ENCODE measurements at regions not wholly inside any gene's neighbourhood (a gene's known extent, or its start where the extent isn't known, plus 50 kb on each side); places are given as distances from the start of the nearest gene placed in this dataset.

DNA sequence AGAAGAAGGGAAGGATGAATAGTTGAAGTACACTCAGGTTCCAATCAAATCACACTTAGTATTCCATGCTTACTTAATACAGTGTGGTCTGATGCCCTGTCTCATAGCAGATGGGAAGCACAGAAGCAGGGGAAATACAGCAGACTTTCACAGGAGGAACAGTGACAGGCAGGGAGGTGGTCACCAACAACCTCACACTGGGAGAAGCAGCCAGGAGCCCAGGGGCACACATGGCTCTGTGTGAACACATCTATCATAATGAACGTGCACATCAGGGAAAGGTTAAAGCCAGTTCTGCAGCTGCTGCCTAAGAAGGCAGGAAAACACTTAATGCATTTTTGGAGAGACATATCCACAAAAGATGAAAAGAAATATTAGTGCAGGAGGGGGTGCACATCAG is 312.3 kb downstream of the MED10 start:
- 71 to 79% (median 73%) methylated on average over 1 of the region's 1 CpG for WGBS, 4 donors
- H3K27ac ChIP-seq, result no peak overlapping the region
- ATAC-seq (no peak), DNase-seq (no peak)
- H3K36me3 ChIP-seq, result no peaks in the 10 kb centered on the region
- TF ChIP-seq POLR2A (IDR thresholded peaks at IDR 0.05), result no peak
- TF ChIP-seq, protein P1, sequence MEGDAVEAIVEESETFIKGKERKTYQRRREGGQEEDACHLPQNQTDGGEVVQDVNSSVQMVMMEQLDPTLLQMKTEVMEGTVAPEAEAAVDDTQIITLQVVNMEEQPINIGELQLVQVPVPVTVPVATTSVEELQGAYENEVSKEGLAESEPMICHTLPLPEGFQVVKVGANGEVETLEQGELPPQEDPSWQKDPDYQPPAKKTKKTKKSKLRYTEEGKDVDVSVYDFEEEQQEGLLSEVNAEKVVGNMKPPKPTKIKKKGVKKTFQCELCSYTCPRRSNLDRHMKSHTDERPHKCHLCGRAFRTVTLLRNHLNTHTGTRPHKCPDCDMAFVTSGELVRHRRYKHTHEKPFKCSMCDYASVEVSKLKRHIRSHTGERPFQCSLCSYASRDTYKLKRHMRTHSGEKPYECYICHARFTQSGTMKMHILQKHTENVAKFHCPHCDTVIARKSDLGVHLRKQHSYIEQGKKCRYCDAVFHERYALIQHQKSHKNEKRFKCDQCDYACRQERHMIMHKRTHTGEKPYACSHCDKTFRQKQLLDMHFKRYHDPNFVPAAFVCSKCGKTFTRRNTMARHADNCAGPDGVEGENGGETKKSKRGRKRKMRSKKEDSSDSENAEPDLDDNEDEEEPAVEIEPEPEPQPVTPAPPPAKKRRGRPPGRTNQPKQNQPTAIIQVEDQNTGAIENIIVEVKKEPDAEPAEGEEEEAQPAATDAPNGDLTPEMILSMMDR (IDR thresholded peaks at IDR 0.05), result no peak
- H3K27me3 ChIP-seq, result peaks cover 0 to 7% (median 0%) of the 10 kb centered on the region in 9 donors
- H3K4me1 ChIP-seq, result no peaks in the 10 kb centered on the region
- H3K9me3 ChIP-seq, result peaks cover 0 to 3% (median 0%) of the 10 kb centered on the region in 12 donors
- intact Hi-C loops (cut with DNase I), result no loop called here
- H3K4me3 ChIP-seq, result no peak overlapping the region

DNA sequence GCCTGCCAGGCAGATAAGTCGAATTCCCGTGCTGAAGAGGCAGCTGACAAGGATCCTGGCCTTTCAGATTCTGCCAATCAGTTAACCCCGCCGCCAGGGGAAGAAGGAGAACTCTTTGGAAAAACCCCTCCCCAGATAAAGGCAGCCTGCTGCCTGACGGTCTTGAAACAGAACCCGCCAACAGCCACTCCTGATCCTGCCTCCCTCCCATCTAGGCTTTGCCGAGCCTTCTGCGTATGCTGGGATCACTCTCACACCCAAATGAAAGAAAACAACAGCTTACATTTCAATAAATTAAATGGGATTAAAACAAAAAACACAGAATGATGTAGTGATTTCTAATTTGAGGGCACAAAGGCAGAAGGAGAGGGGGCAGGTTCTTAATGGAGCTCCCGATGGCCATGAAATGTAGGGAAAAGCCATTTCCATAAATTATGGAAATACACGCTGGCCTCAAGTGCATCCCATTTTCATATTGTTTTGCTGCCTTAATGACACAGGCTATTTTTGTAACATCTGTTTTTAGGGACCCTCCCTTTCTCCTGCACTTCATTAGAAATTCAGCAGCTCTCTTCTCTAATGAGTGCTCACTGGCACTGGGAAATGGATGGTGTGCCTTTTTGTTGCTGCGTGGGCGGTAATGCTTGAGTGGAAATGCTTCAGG is 319.1 kb downstream of the MED10 start:
- ATAC-seq (no peak), DNase-seq (no peak)
- H3K36me3 ChIP-seq, result no peaks in the 10 kb centered on the region
- TF ChIP-seq, protein P1 (IDR thresholded peaks at IDR 0.05), result no peak
- no peak for TF ChIP-seq POLR2A (IDR thresholded peaks at IDR 0.05)
- H3K27me3 ChIP-seq, result peaks cover 0 to 9% (median 0%) of the 10 kb centered on the region in 9 donors
- no peak overlapping the region for H3K4me3 ChIP-seq
- no peaks in the 10 kb centered on the region for H3K4me1 ChIP-seq
- H3K9me3 ChIP-seq, result peaks cover 0 to 3% (median 0%) of the 10 kb centered on the region in 12 donors
- intact Hi-C loops (cut with DNase I), result no loop called here
- 43 to 61% (median 45%) methylated on average over 11 to 12 of the region's 12 CpGs for WGBS, 4 donors
- H3K27ac ChIP-seq, result no peak overlapping the region

DNA sequence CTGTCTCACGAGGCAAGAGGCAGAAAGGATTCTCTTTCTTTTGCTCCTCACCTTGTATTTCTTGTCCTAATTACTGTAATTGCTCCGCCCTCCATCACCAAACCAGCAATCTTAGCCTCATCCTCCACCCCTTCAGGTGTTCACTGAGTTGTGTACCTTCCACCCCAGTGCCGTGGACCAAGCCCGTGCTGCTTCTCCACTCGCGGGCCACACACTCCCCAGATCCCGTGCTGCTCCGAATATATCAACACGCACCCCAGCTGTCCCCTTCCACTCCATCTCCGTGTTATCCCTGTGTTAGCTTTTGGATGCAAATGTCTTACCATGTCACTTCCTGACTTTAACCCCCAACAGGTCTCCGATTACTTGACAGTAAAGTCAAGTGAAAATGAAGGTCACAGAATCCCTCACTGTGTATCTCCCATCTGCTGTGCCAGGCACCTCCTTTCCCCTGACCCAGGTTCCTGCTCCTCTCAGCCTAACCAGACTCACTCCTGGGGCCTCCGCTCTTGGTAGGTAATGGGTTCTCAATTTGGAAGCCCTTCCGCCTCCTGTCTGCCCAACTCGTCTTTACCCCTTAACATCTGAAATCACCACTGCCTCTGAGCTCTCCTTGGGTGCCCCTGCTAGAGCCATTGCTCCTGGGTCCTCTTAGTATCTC is 320.2 kb downstream of the MED10 start:
- Histone ChIP-seq H3K9me3 (peaks cover 0 to under 1% (median 0%) of the 10 kb centered on the region in 12 donors), H3K4me3 (no peak overlapping the region), H3K27me3 (peaks cover 0 to 9% (median 0%) of the 10 kb centered on the region in 9 donors), H3K27ac (no peak overlapping the region), H3K4me1 (no peaks in the 10 kb centered on the region), H3K36me3 (no peaks in the 10 kb centered on the region)
- intact Hi-C loops (cut with DNase I), result no loop called here
- TF ChIP-seq, protein P1 (IDR thresholded peaks at IDR 0.05), result no peak
- TF ChIP-seq POLR2A (IDR thresholded peaks at IDR 0.05), result no peak
- no peak for DNase-seq
- no peak for ATAC-seq
- 87 to 90% (median 87%) methylated on average over 14 of the region's 14 CpGs for WGBS, 4 donors

DNA sequence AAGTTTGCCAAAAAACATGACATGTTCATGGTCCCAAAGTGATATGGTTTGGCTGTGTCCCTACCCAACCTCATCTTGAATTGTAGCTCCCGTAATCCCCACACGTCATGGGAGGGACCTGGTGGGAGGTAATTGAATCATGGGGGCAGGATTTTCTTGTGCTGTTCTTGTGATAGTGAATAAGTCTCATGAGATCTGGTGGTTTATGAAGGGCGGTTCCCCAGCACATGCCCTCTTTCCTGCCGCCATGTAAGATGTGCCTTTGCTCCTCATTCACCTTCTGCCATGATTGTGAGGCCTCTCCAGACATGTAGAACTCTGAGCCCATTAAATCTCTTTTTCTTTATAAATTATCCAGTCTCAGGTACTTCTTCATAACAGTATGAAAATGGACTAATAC is 322.1 kb downstream of the MED10 start:
- WGBS, 4 donors, result 62 to 78% (median 70%) methylated on average over 4 of the region's 4 CpGs
- H3K36me3 ChIP-seq, result no peaks in the 10 kb centered on the region
- no peaks in the 10 kb centered on the region for H3K4me1 ChIP-seq
- no peak for ATAC-seq
- TF ChIP-seq, protein P1 (IDR thresholded peaks at IDR 0.05), result no peak
- no peak for TF ChIP-seq POLR2A (IDR thresholded peaks at IDR 0.05)
- intact Hi-C loops (cut with DNase I), result no loop called here
- peaks cover 0 to 4% (median 0%) of the 10 kb centered on the region in 9 donors for H3K27me3 ChIP-seq
- no peaks in the 10 kb centered on the region for H3K9me3 ChIP-seq
- no peak for DNase-seq
- no peak overlapping the region for H3K27ac ChIP-seq
- no peak overlapping the region for H3K4me3 ChIP-seq

All from heart left ventricle (tissue), 16 donors.